ENCODE measurements at regions not wholly inside any gene's neighbourhood (a gene's known extent, or its start where the extent isn't known, plus 50 kb on each side); places are given as distances from the start of the nearest gene placed in this dataset.
"Not testable (repeated sequence)": the region's sequence is repeated elsewhere in the genome, so short reads cannot be mapped to it uniquely, and the experiment has no call there.

GRCh38 chr9:39811615-39812014 is 456.1 kb downstream of the SPATA31A1 start:
- TF ChIP-seq EZH2 (IDR thresholded peaks at IDR 0.05; ENCODE audit: insufficient read depth, poor library complexity, severe bottlenecking); EZH2phosphoT487 (IDR thresholded peaks at IDR 0.05; ENCODE audit: insufficient read depth, low read depth): not testable (repeated sequence)
